Tibial nerve (tissue), 4 donors: ENCODE measurements at regions not wholly inside any gene's neighbourhood (a gene's known extent, or its start where the extent isn't known, plus 50 kb on each side); places are given as distances from the start of the nearest gene placed in this dataset.

Experiments
- DNase-seq, 2 donors: peaks; one replicate each; pipeline ENCODE4 v3.0.0-alpha.2; 2019; ENCODE audit warnings: low spot score in 2 of 2
- H3K27ac ChIP-seq, 4 donors: fragments of 200-600 bp; sonication (generic) in 3 of 4; one replicate each; pipeline ENCODE4 v1.5.1; 2017 to 2019; ENCODE audit warnings: mild to moderate bottlenecking in 1 of 4
- H3K27me3 ChIP-seq, 2 donors: fragments of 200-600 bp; sonication (generic) in 1 of 2; one replicate each; pipeline versions ENCODE4 v1.5.1 to v1.6.0; 2017 to 2019
- H3K36me3 ChIP-seq, 3 donors: fragments of 200-600 bp; sonication (generic); one replicate each; pipeline ENCODE4 v1.5.1; 2018 to 2019
- H3K4me1 ChIP-seq, 4 donors: fragments of 200-600 bp; sonication (generic) in 3 of 4; one replicate each; pipeline ENCODE4 v1.5.1; 2017 to 2019
- H3K4me3 ChIP-seq, 4 donors: fragments of 200-600 bp; sonication (generic) in 3 of 4; one replicate each; pipeline ENCODE4 v1.5.1; 2017 to 2019; ENCODE audit warnings: mild to moderate bottlenecking in 1 of 4, moderate library complexity in 1 of 4
- H3K9me3 ChIP-seq, 4 donors: fragments of 200-600 bp; sonication (generic) in 3 of 4; one replicate each; pipeline ENCODE4 v1.5.1; 2017 to 2019
- EP300 ChIP-seq, 2 donors: sonication (generic); formaldehyde crosslinking; IDR thresholded peaks; one replicate each; pipeline ENCODE4 v1.6.1; 2017; ENCODE audit warnings: antibody characterized with exemption in 2 of 2, mild to moderate bottlenecking in 1 of 2
- POLR2A ChIP-seq, 2 donors: fragments of 450-650 bp; IDR thresholded peaks; one replicate each; pipeline ENCODE4 v1.6.1; 2017; ENCODE audit warnings: antibody characterized with exemption in 2 of 2, mild to moderate bottlenecking in 2 of 2, moderate library complexity in 2 of 2
- WGBS, 2 donors: methylation state at CpG; one replicate each; pipeline ENCODE4 v1.1.5; 2018; 5-methylcytosine and 5-hydroxymethylcytosine counted together
- TF ChIP-seq, protein P1 (sequence below), 5 experiments: fragments of 200-600 bp in 3 of 5; fragments of 450-650 bp in 2 of 5; sonication (generic) in 3 of 5; IDR thresholded peaks; one replicate each; pipeline ENCODE4 v1.5.1; 2016 to 2019; ENCODE audit warnings: antibody characterized with exemption in 5 of 5, mild to moderate bottlenecking in 3 of 5, moderate library complexity in 2 of 5

DNA sequence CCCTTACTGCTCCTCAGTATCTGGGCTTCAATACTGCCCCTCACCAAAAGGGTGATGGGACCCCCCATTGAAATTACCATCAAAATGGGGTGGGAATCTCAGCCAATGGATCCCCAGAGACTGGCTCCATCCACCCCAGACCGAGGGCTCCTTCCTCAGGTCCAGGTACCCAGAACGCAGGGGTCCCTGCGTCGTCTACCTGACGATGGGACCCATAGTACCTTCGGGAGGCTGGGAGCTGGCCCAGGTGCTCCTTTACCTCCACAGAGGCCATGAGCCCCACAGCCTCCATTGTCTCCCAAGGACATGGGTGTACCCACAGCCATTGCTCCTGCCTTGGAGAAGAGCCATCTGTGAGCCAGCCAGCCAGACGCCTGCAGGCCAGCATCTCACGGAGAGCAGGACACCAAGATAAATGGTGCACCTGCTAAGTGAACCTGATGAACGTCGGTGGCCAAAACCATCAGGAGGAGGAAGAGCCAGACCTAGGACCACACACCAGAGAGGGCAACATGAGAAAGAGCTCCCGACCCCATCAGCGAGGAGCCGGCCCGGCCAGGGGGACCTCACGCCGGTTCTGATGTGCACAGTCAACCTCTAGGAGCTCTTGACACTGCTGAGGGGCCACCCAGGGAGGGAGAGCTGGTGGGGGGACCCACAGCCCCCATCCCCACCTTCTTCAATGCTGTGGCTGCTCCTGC is 156.8 kb upstream of the SOX1 start:
- DNase-seq = no peak
- no peaks in the 10 kb centered on the region for H3K36me3 ChIP-seq
- TF ChIP-seq, protein P1, sequence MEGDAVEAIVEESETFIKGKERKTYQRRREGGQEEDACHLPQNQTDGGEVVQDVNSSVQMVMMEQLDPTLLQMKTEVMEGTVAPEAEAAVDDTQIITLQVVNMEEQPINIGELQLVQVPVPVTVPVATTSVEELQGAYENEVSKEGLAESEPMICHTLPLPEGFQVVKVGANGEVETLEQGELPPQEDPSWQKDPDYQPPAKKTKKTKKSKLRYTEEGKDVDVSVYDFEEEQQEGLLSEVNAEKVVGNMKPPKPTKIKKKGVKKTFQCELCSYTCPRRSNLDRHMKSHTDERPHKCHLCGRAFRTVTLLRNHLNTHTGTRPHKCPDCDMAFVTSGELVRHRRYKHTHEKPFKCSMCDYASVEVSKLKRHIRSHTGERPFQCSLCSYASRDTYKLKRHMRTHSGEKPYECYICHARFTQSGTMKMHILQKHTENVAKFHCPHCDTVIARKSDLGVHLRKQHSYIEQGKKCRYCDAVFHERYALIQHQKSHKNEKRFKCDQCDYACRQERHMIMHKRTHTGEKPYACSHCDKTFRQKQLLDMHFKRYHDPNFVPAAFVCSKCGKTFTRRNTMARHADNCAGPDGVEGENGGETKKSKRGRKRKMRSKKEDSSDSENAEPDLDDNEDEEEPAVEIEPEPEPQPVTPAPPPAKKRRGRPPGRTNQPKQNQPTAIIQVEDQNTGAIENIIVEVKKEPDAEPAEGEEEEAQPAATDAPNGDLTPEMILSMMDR (IDR thresholded peaks at IDR 0.05) = no peak
- TF ChIP-seq EP300 (IDR thresholded peaks at IDR 0.05) (no peak), POLR2A (IDR thresholded peaks at IDR 0.05) (no peak)
- 88 to 89% methylated on average over 8 to 16 of the region's 16 CpGs for WGBS, 2 donors
- no peaks in the 10 kb centered on the region for H3K9me3 ChIP-seq
- no peak overlapping the region for H3K4me3 ChIP-seq
- no peak overlapping the region for H3K27ac ChIP-seq
- H3K27me3 ChIP-seq = no peaks in the 10 kb centered on the region
- H3K4me1 ChIP-seq = no peaks in the 10 kb centered on the region

DNA sequence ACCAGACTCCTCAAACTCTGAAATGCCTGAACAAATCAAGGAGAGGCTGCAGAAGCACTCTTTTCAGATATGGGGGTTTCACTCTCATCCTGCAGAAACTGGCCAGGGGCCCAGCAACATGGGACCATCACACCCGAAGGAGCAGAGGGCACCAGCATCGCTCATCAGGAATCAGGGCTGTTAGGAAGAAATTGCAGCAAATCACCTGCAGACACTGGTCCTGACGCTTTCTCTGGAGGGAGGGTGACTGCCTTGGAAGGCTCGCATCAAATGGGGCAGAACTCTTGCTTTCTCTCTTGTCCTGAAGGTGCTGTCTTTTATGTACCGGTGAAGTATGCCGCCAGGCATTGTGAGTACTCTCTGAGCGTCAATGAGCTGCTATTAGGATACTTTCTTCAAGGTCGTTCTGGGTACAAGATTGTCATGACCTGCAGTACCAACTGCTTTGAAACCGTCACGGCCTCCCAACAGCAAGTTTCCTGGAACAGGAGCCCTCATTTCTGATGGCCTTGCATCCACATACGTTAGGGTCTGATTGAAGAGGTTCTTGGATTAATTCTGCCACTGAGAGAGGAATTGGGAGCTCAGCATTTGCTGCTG is 155.7 kb upstream of the SOX1 start:
- H3K9me3 ChIP-seq = no peaks in the 10 kb centered on the region
- H3K4me3 ChIP-seq = no peak overlapping the region
- no peaks in the 10 kb centered on the region for H3K27me3 ChIP-seq
- 92 to 96% methylated on average over 11 of the region's 11 CpGs for WGBS, 2 donors
- DNase-seq = no peak
- TF ChIP-seq, protein P1 (IDR thresholded peaks at IDR 0.05) = no peak
- TF ChIP-seq POLR2A (IDR thresholded peaks at IDR 0.05) = no peak
- no peak for TF ChIP-seq EP300 (IDR thresholded peaks at IDR 0.05)
- H3K4me1 ChIP-seq = no peaks in the 10 kb centered on the region
- no peaks in the 10 kb centered on the region for H3K36me3 ChIP-seq
- no peak overlapping the region for H3K27ac ChIP-seq

DNA sequence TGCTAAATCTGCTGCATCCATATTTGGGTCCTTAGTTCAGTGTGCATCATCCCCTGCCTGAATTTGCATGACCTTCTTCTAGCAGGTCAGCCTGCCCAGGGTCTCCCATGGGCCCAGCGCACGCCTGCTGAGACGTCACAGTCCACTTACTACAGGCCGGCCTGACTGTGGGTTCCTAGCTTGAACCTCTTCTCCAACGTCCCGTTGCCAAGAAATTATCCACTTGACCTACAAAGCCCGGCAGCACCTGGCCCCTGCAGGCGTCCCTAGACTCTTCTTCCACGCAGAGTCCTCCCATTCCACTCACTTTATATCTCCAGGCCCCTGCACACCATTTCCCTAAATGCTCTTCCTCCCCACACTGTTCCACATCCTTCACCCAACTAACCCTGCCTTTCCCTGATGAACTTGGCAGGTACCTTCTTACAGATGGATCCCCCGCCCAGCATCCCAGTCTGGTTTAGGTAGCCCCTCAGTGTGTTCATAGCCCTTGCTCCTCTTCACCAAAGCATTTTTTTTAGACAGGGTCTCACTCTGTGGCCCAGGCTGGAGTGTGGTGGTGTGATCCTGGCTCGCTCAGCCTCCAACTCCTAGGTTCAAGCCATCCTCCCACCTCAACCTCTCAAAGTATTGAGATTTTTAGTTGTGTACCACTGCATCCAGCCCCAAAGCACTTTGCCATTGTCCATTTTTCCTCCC is 155.0 kb upstream of the SOX1 start:
- no peak for DNase-seq
- Histone ChIP-seq H3K9me3 (no peaks in the 10 kb centered on the region), H3K4me1 (no peaks in the 10 kb centered on the region), H3K36me3 (no peaks in the 10 kb centered on the region), H3K27me3 (no peaks in the 10 kb centered on the region), H3K27ac (no peak overlapping the region), H3K4me3 (no peak overlapping the region)
- no peak for TF ChIP-seq EP300 (IDR thresholded peaks at IDR 0.05)
- TF ChIP-seq POLR2A (IDR thresholded peaks at IDR 0.05) = no peak
- TF ChIP-seq, protein P1 (IDR thresholded peaks at IDR 0.05) = no peak
- WGBS, 2 donors = 89 to 91% methylated on average over 11 of the region's 11 CpGs

DNA sequence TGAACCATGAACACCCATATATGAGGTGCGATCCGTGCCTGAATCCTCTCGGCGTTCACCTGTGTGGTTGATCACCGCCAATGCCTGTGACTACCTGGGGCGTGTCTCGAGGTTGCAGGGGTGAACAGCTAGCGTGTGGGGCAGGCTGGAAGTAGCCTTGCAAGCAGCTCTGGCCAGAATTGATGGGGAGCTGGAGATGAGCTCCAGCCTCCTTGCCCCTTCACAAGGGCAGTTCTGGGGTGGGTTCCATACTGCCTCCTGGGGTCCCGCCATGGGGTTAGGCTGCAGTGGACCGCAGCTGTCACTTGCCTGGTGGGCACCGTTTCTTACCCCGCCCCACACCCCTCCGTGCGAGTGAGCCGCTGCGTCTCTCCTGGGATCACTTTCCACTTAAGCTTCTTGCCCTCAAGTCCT is 154.5 kb upstream of the SOX1 start:
- Histone ChIP-seq H3K9me3 (no peaks in the 10 kb centered on the region), H3K27ac (no peak overlapping the region), H3K27me3 (no peaks in the 10 kb centered on the region), H3K36me3 (no peaks in the 10 kb centered on the region), H3K4me3 (no peak overlapping the region), H3K4me1 (no peaks in the 10 kb centered on the region)
- TF ChIP-seq, protein P1 (IDR thresholded peaks at IDR 0.05) = no peak
- no peak for TF ChIP-seq POLR2A (IDR thresholded peaks at IDR 0.05)
- no peak for TF ChIP-seq EP300 (IDR thresholded peaks at IDR 0.05)
- no peak for DNase-seq
- WGBS, 2 donors = 95% methylated on average over 16 of the region's 16 CpGs
